GM18505 (cell line): ENCODE measurements at regions not wholly inside any gene's neighbourhood (a gene's known extent, or its start where the extent isn't known, plus 50 kb on each side); places are given as distances from the start of the nearest gene placed in this dataset.
A peak's percentile ranks its signal among the peaks of the same experiment; 100 is the strongest.
"Not testable (repeated sequence)": the region's sequence is repeated elsewhere in the genome, so short reads cannot be mapped to it uniquely, and the experiment has no call there.

Source experiments
- ATAC-seq: cut with Tn5 transposase; IDR thresholded peaks from one replicate; pipeline ENCODE4 v1.9.1; 2021; ENCODE audit not compliant: unreplicated experiment
- POLR2A ChIP-seq: IDR thresholded peaks from 4 replicates; pipeline ENCODE4 v1.6.1; 2011; ENCODE audit warnings: borderline replicate concordance; ENCODE audit not compliant: insufficient read depth, insufficient read length; ENCODE audit errors: extremely low read depth

DNA sequence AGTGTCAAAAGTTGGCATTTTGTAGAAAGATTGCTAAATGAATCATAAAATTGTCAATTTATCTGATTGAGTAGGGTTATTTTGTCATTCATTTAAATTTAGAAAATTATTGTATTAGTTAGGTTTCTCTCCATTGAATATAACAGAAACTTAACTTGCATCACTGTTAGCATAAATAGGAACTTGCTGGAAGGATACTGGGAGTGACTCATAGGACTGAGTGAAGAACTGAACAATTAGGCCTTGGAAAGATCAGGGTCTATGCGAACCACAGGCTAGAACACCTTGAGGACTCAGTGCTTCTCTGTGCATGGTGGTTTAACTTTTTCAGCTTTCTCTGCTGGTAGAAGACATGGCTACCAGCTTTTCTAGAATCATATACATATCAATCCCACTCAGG lies 67.7 kb upstream of the IFNGR1 start:
- no peak for TF ChIP-seq POLR2A
- ATAC-seq: no peak

- no peak for ATAC-seq
- TF ChIP-seq POLR2A: no peak
These were observed 67.2 kb upstream of the IFNGR1 start for GRCh38 chr6:137286368-137286767.

DNA sequence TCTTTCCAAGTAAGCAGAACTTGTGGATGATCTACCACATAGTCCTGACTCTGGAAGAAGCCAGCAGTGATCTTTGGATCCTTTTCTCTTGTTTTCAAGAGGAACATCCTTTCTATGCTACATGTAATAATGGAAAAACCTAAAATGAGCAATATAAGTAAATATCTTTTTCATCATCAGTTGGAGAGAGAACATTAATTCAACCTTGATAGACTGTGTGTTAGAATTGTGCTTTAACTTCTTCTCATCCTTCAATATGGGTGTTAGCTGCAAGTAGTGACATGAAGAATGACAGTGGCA lies 65.6 kb upstream of the IFNGR1 start:
- TF ChIP-seq POLR2A: no peak
- no peak for ATAC-seq

DNA sequence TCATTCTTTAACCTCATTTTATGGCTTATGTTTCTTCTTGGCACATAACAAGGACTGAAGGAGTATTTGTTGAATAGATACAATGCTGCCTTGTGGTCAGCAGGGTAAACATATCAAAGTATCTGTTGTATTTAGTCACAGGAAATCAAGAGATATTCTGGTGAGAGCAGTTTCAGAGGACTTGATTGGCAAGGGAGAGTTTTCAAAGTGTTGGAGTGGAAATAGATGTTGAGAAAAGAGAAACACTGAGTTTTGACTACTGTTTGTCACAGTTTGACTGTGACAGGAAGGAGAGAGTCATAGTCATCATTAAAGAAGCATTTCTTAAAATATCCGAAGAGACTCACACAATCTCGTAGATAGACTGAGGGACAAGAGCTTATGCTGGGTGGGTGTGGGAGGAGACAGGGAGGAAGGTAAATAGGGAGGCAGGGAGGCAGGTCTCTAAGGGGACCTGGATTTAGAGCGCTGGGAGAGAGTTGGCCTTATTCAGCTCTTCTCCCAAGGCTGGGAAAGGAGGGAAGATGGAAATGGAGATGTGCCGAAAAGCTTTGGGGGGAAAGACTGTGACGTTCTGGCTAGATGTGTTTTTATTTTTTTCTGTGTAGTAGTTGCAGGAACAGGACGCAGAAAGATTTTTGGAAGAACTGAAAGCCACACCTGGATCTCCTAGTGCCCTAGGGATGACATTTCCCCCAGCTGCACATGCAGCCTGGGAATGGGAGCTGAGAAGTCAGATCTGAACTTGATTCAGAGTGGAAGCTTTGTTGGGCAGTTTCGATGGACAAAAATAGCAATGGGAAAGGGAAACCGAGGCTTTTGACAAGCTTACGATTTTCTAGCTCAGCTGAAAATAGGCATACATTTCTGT lies 65.0 kb upstream of the IFNGR1 start:
- ATAC-seq: peak; percentile 65
- no peak for TF ChIP-seq POLR2A

DNA sequence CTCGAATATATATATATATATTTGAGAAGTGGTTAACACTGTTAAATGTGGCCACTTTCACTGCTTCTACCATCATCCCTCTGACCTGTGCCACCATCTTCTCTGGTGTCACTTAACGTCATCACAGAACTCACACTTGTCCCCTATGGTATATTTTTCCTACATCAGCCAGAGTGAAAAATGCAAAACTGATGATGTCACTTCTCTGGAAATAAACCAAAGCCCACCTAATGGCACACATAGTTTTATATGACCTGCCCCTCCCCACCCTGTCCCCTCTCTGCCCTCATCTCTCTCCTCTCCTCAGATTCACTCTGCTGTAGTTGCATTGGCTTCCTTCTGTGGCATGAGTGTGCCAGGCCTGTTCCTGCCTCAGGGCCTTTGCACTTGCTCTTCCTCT lies 63.9 kb upstream of the IFNGR1 start:
- no peak for TF ChIP-seq POLR2A
- ATAC-seq: no peak

- peak; percentile 10 for TF ChIP-seq POLR2A
- ATAC-seq: no peak
These were observed 63.1 kb upstream of the IFNGR1 start for GRCh38 chr6:137282254-137282653.

- ATAC-seq: not testable (repeated sequence)
These were observed 60.1 kb upstream of the IFNGR1 start for GRCh38 chr6:137279279-137279678.

GRCh38 chr6:137277971-137278637 lies 58.9 kb upstream of the IFNGR1 start:
- TF ChIP-seq POLR2A: no peak
- no peak for ATAC-seq

GRCh38 chr6:137272403-137272802 lies 53.2 kb upstream of the IFNGR1 start:
- ATAC-seq: no peak
- TF ChIP-seq POLR2A: no peak

DNA sequence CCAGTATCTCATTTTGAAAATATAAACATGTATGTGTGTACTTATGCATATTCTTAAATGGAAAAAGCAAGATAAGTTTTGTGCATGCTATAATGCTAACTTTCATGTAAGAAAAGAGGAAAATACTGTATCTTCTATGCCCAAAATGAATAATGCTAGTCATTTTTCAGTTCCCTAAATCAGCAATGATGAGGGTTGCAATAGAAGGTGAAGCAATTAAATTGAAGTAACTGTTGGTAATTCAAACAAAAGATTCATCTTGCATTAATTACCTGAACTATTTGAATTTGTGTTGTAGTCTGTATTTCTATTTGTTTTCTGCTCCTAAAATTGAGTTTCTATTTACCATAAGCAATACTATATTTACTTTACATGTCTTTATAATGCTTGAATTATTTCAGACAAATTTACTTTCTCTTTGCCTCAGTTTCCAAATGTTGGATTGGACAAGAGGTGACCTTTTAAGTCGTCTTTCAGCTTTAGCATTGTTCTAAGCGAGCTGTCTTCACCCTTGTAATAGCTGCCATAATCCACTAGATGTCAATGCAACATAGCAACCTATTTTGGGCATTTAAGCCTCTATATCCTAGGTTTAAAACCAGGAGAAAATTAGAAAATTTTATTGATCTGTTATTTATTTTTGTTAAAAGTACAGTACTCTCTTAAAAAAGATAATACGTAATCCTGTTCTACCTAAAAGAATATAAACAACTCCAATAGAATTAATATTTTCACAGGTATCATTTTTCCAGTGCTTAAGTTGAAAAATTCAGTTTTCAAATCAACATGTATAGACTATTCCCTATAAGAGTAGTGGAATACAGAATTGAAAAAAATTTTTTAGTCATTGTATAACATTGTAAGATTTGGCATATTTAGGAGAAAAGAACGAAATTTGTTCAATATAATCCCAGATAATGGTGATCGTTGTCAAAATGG lies 52.3 kb upstream of the IFNGR1 start:
- no peak for ATAC-seq

GRCh38 chr6:137269803-137270202 lies 50.6 kb upstream of the IFNGR1 start:
- TF ChIP-seq POLR2A: no peak

More for the DNA sequence above, 52.3 kb upstream of the IFNGR1 start:
- no peak for TF ChIP-seq POLR2A

DNA sequence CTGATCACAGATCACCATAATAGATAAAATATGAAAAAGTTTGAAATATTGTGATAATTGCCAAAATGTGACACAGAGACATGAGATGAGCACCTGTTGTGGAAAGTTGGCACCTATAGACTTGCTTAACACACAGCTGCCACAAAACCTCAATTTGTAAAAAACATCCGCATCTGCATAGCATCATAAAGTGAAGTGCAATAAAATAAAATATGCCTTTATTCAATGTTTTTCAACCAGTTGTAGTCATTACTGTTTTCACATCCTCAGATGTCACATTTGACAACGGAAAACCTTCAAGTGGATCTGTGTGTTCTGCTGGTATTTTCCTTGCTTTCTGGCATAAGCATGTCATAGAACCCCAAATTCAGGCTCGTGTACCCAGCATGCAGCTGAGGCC lies 50.2 kb upstream of the IFNGR1 start:
- ATAC-seq: no peak
- TF ChIP-seq POLR2A: no peak

More at GRCh38 chr6:137269803-137270202, 50.6 kb upstream of the IFNGR1 start:
- ATAC-seq: no peak
